Mesodermal cell (in vitro differentiated cells): ENCODE measurements at regions not wholly inside any gene's neighbourhood (a gene's known extent, or its start where the extent isn't known, plus 50 kb on each side); places are given as distances from the start of the nearest gene placed in this dataset.

Source experiments
- H3K27ac ChIP-seq: 2 replicates; pipeline ENCODE4 v1.7.0; 2013; ENCODE audit warnings: mild to moderate bottlenecking, low read depth, low read length, moderate library complexity; ENCODE audit not compliant: severe bottlenecking
- H3K36me3 ChIP-seq: 2 replicates; pipeline ENCODE4 v1.7.1; 2013; ENCODE audit warnings: mild to moderate bottlenecking, low read length, moderate library complexity; ENCODE audit not compliant: control insufficient read depth, insufficient read depth
- H3K4me1 ChIP-seq: one replicate; pipeline ENCODE4 v1.7.1; 2013; ENCODE audit warnings: mild to moderate bottlenecking, low read length; ENCODE audit not compliant: insufficient read depth, control insufficient read depth, poor library complexity, severe bottlenecking
- H3K4me3 ChIP-seq: 2 replicates; pipeline ENCODE4 v1.7.0; 2013; ENCODE audit warnings: low read length, control low read depth, mild to moderate bottlenecking; ENCODE audit not compliant: insufficient read depth, poor library complexity, severe bottlenecking; ENCODE audit errors: extremely low read depth
- H3K9me3 ChIP-seq: 2 replicates; pipeline ENCODE4 v1.7.1; 2013; ENCODE audit warnings: mild to moderate bottlenecking, low read length, moderate library complexity; ENCODE audit not compliant: control insufficient read depth
- WGBS, 2 experiments: methylation state at CpG; one replicate each; pipeline ENCODE4 v1.1.5; 2013; ENCODE audit warnings: missing lambda C conversion rate in 2 of 2; ENCODE audit not compliant: insufficient coverage in 2 of 2; 5-methylcytosine and 5-hydroxymethylcytosine counted together

DNA sequence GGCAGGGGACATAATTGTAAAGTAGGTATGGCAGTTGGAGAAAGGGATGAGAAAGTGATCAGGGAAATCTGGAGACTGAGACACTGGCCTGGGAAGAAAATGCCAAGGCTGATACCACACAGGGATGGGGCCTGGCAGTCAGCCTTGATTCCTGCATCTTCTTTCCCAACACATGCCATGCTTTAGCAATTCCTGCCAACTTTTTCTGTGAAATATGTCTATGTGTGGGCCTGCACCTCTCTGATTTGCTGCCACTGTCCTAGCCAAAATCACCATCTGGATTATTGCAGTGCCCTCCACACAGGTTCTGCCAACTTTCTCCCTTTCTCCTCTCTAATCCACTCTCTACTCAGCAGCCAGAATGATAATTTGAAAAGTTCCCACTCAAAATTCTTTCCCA is 759.8 kb upstream of the CITED2 start:
- Histone ChIP-seq H3K9me3 (peaks cover 10% of the 10 kb centered on the region), H3K4me1 (no peaks in the 10 kb centered on the region), H3K27ac (no peak overlapping the region), H3K4me3 (no peak overlapping the region), H3K36me3 (no peaks in the 10 kb centered on the region)

DNA sequence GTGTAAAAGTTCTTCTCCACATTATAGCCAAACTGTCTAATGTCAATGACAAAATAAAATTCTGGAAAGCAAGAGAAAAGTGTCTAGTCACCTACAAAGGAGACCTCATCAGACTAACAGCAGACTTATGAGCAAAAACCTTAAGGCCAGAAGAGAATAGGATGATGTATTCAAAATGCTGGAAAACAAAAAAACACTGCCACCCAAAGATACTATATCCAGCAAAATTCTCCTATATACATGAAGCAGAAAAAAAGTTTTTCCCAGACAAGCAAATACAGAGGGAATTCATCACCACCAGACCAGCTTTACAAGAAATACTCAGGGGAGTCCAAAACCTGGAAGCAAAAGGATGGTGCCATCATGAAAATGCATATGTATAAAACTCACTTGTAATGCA is 755.6 kb upstream of the CITED2 start:
- Histone ChIP-seq H3K4me3 (no peak overlapping the region), H3K27ac (no peak overlapping the region), H3K4me1 (no peaks in the 10 kb centered on the region), H3K9me3 (peaks cover 13% of the 10 kb centered on the region), H3K36me3 (no peaks in the 10 kb centered on the region)

DNA sequence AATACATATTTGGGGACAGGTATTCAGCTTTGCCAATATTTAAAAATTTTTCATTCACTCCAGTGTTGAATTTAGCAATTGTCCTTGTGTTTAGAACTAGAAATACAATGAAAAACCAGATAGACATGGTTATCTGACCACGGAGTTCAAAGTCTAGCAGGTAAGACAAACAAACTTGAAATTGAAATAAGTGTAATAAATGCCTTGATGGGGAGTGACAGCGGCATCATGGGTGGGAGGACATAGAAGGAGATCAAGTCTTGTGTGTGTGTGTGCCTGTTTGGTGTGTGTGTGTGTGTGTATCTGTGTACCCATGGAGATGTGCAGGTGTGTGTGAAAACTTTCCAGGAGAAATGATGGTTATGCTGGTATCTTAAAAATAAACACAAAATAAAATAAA is 750.0 kb upstream of the CITED2 start:
- 85 to 90% methylated on average over 2 of the region's 2 CpGs for WGBS, 2 experiments
- no peak overlapping the region for H3K27ac ChIP-seq

DNA sequence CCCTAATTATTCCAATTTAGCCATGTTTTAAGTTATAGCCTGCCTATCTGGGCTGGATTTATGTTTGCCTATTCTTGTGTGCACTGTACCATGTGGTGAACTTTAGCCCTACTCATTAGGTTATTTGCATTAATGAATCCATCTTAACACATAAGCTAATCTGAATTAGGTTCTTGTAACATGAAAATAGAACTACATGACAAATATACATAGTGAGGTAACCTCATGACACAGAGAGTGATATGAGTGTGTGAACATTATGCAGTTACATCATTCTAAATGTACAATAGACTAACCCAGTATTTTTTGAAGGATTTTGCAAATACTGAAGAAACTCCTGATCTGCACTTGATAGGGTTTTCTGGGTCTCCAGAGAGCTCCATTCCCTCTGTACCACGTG is 733.7 kb upstream of the CITED2 start:
- H3K36me3 ChIP-seq, result no peaks in the 10 kb centered on the region
- no CpG with 5 or more reads among the region's 1 CpG for WGBS, 2 experiments
- H3K9me3 ChIP-seq, result no peaks in the 10 kb centered on the region
- H3K4me3 ChIP-seq, result no peak overlapping the region
- no peaks in the 10 kb centered on the region for H3K4me1 ChIP-seq
- no peak overlapping the region for H3K27ac ChIP-seq

More for the DNA sequence above, 750.0 kb upstream of the CITED2 start:
- H3K9me3 ChIP-seq, result peaks cover 7% of the 10 kb centered on the region
- H3K36me3 ChIP-seq, result no peaks in the 10 kb centered on the region
- H3K4me3 ChIP-seq, result no peak overlapping the region
- H3K4me1 ChIP-seq, result no peaks in the 10 kb centered on the region

DNA sequence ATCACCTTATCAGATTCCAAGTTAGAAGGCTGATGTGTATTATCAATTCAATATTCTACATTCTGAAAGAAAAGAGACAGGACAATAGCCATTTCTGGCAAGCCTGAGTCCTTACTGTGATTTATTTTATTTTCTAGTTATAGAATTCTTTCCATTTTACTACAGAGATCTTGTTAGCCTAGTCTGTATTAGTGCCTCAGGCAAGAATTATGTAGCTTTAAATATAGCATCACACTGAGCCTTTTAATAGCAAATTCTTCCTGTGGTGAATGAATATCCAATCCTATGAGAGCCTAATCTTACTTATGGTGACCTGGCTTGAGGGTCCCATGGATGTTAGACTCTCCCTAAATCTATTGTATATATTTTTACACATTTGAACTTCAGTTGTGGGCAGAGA is 732.8 kb upstream of the CITED2 start:
- H3K4me3 ChIP-seq, result no peak overlapping the region
- no peaks in the 10 kb centered on the region for H3K4me1 ChIP-seq
- no peak overlapping the region for H3K27ac ChIP-seq
- no peaks in the 10 kb centered on the region for H3K36me3 ChIP-seq
- H3K9me3 ChIP-seq, result no peaks in the 10 kb centered on the region

DNA sequence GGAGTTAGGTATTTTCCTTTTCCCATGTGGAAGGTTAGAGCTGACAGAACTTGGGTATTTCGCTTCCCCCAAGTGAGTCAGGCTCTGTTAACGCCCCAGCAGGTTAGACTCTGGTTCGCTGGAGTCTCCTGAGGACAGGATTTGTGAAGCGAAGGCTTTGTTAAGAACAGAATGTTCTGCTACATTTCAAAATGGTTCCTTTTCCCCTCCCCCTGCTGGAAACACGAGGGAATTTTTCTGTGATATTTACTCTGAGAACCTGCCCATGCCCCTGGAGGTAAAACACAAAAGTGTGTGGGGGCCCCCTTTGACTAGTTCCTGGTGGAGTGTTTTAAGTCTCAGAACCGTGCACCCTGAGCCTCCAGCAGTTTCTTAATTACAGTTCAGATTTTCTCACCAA is 731.4 kb upstream of the CITED2 start:
- Histone ChIP-seq H3K27ac (peak overlapping the region; percentile 13), H3K9me3 (no peaks in the 10 kb centered on the region), H3K36me3 (no peaks in the 10 kb centered on the region), H3K4me1 (no peaks in the 10 kb centered on the region), H3K4me3 (no peak overlapping the region)
- WGBS, 2 experiments, result 20% methylated on average over 1 of the region's 6 CpGs; no CpG with 5 or more reads in 1 of the 2 experiments

DNA sequence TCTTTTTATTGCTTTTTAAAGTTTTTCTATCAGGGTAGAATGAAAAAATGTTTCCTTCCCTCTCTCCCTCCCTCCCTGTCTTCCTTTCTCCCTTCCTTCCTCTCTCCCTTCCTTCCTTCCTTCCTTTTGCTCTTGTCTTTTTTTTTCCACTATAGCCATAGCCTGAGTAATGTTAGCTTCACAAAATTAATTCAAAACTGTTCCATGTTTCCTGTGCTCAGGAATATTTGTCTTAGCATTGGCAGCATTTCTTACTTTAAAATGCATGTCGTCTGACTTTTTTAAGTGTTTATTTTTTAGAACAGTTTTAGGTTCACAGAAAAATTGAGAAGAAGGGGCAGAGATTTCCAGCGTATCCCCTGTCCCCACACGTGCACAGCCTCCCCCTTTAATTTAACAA is 730.8 kb upstream of the CITED2 start:
- Histone ChIP-seq H3K4me3 (no peak overlapping the region), H3K27ac (no peak overlapping the region), H3K9me3 (no peaks in the 10 kb centered on the region), H3K36me3 (no peaks in the 10 kb centered on the region), H3K4me1 (no peaks in the 10 kb centered on the region)
- 100% methylated on average over 1 of the region's 3 CpGs; no CpG with 5 or more reads in 1 of the 2 experiments for WGBS, 2 experiments

- H3K27ac ChIP-seq, result no peak overlapping the region
- H3K4me1 ChIP-seq, result no peaks in the 10 kb centered on the region
- no peak overlapping the region for H3K4me3 ChIP-seq
- no peaks in the 10 kb centered on the region for H3K9me3 ChIP-seq
- no peaks in the 10 kb centered on the region for H3K36me3 ChIP-seq
Observed at GRCh38 chr6:140101818-140102217, 727.4 kb upstream of the CITED2 start.

DNA sequence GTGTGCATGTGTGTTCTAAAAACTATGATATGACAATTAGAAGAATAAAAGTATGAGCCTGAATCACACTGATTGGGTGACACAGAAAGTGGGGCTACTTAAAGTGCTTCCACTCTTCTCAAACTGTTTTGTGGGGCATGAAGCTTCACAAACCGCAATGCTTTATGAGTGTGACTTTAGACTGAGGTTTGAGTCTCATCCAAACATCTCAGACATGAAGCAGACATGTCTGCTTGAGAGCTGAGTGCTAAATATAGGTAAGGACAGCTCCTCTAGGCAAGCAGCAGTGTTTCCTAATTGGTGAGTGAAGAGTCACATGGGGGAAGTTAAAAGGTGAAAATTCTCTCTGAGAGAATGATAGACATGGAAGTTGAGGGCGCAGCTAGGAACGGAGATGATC is 726.9 kb upstream of the CITED2 start:
- Histone ChIP-seq H3K4me3 (no peak overlapping the region), H3K9me3 (no peaks in the 10 kb centered on the region), H3K36me3 (no peaks in the 10 kb centered on the region), H3K4me1 (no peaks in the 10 kb centered on the region), H3K27ac (no peak overlapping the region)
- 56 to 88% methylated on average over 1 of the region's 3 CpGs for WGBS, 2 experiments

DNA sequence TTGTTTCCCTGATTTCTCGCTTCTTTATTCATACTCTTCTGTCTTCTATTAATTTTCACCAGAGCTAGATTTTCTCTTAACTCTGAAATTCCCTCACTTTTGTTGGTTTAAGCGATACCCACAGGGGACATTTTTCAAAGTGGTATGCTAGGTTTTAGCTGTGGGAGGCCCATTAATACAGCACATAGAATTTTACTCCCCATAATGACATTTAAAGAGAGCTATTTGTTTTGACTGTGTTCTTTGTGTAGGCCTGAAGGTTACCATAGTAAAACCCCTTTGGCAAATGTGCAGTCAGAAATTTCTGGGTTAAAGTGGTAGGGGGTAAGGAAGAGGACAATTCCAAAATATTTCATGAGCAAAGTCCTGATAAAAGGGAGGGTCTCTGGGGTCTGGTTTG is 721.1 kb upstream of the CITED2 start:
- Histone ChIP-seq H3K27ac (peak overlapping the region; percentile 2), H3K4me3 (no peak overlapping the region), H3K4me1 (no peaks in the 10 kb centered on the region), H3K36me3 (no peaks in the 10 kb centered on the region), H3K9me3 (no peaks in the 10 kb centered on the region)
- WGBS, 2 experiments, result 100% methylated on average over 1 of the region's 2 CpGs

DNA sequence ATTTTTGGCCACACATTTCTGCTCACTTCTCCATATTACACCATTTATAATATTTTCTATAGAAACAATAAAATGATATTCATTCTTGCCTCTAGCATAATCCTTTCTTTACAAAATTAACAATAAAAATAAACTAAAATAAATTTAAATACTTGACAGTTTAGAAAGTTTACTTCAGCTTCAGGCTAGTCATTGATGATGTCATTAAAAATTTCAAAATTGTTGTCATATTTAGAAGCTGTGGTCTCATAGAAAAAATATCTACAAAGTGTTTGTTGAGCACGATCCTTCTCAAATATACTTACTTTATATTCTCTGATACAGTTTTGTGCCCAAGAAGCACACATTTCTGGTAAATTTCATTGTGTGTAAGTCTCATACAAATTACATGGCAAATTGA is 717.4 kb upstream of the CITED2 start:
- WGBS, 2 experiments, result no CpG with 5 or more reads among the region's 1 CpG
- Histone ChIP-seq H3K27ac (no peak overlapping the region), H3K4me1 (no peaks in the 10 kb centered on the region), H3K36me3 (no peaks in the 10 kb centered on the region), H3K9me3 (no peaks in the 10 kb centered on the region), H3K4me3 (no peak overlapping the region)

- Histone ChIP-seq H3K27ac (no peak overlapping the region), H3K9me3 (no peaks in the 10 kb centered on the region), H3K4me1 (no peaks in the 10 kb centered on the region), H3K4me3 (no peak overlapping the region), H3K36me3 (no peaks in the 10 kb centered on the region)
- WGBS, 2 experiments, result 88 to 89% methylated on average over 3 of the region's 3 CpGs
Observed at GRCh38 chr6:140090871-140091270, 716.4 kb upstream of the CITED2 start.
